Mammary epithelial cell (primary cell): ENCODE measurements at regions not wholly inside any gene's neighbourhood (a gene's known extent, or its start where the extent isn't known, plus 50 kb on each side); places are given as distances from the start of the nearest gene placed in this dataset.

ENCODE experiments used
- CTCF ChIP-seq, 2 donors: IDR thresholded peaks in 1 of 2; conservative IDR thresholded peaks in 1 of 2; 2 replicates each; pipeline ENCODE4 v1.5.1; 2011 to 2012; ENCODE audit warnings: inconsistent platforms in 2 of 2, low read length in 2 of 2, mild to moderate bottlenecking in 2 of 2, control low read depth in 1 of 2, low read depth in 1 of 2; ENCODE audit not compliant: insufficient read depth in 1 of 2; ENCODE audit errors: extremely low read depth in 1 of 2
- EZH2 ChIP-seq: IDR thresholded peaks from 2 replicates; pipeline ENCODE4 v1.6.1; 2012; ENCODE audit warnings: low read length, inconsistent platforms, borderline replicate concordance

DNA sequence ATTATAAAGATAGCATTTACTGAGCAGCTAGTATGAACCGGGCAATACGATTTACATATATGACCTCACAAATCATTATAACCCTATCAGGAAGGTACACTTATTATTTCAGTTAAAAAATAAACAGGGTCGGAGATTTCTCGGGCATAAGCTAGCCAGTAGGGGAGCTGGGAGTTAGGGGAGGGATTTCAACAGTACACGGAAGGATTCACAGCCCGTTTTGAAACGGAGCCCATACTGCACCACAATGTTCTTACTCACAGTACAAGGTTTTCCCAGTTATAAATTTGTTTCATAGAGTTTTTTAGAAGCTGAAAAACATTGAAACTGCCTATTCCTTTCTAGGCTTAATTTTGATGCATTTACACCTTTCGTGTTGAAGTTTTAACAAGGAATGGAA is 607.1 kb downstream of the HDGFL1 start:
- TF ChIP-seq CTCF (conservative IDR thresholded peaks at IDR 0.05 in 1 of 2, IDR thresholded peaks at IDR 0.05 in 1 of 2; ENCODE audit: extremely low read depth in 1 of 2, insufficient read depth in 1 of 2, low read depth in 1 of 2, low read length in 2 of 2) (no peak), EZH2 (no peak)
